ENCODE measurements at regions not wholly inside any gene's neighbourhood (a gene's known extent, or its start where the extent isn't known, plus 50 kb on each side); places are given as distances from the start of the nearest gene placed in this dataset.

GRCh38 chrY:7557675-7558074 is 646.1 kb upstream of the AMELY start:
- no peak overlapping the region for H3K4me3 ChIP-seq (ENCODE audit: extremely low read depth in 1 of 4, insufficient read depth in 2 of 4, low read depth in 3 of 4, low read length in 4 of 4)
- no peak overlapping the region for H3K23ac ChIP-seq (ENCODE audit: insufficient read length)
- CTCF ChIA-PET (ENCODE audit: partially characterized antibody), result interaction anchor here (0.6 kb wide), 2 partner anchors 92 to 221 kb away, joined by 3 read pairs; no protein-coding TSS in a partner anchor
- no peaks in the 10 kb centered on the region for H3K23me2 ChIP-seq (ENCODE audit: low read depth, low read length)
- H3K9me3 ChIP-seq (ENCODE audit: insufficient read depth in 2 of 2, low read depth in 1 of 2, low read length in 1 of 2), result no peaks in the 10 kb centered on the region
- 50% methylated on average over 7 of the region's 7 CpGs; no CpG with 5 or more reads in 1 of the 2 experiments for WGBS, 2 experiments (ENCODE audit: extremely low coverage in 1 of 2, insufficient coverage in 1 of 2, insufficient read length in 1 of 2, insufficient replicate concordance in 2 of 2, low coverage in 1 of 2, low lambda C conversion rate in 2 of 2, missing lambda C conversion rate in 1 of 2)
- no peak overlapping the region for H4K8ac ChIP-seq (ENCODE audit: extremely low read depth, insufficient read depth, low read length)
- no peaks in the 10 kb centered on the region for H3K27me3 ChIP-seq (replicated peaks in 1 of 4; ENCODE audit: control insufficient read depth in 3 of 4, extremely low read depth in 1 of 4, insufficient read depth in 3 of 4, low read length in 3 of 4)
- no peak overlapping the region for H3K14ac ChIP-seq (ENCODE audit: insufficient read length)
- H2AK5ac ChIP-seq (ENCODE audit: low read depth, low read length), result no peak overlapping the region
- H2BK5ac ChIP-seq (ENCODE audit: low read depth, low read length), result no peak overlapping the region
- no peaks in the 10 kb centered on the region for H3K79me2 ChIP-seq (ENCODE audit: control insufficient read depth in 1 of 2, insufficient read depth in 2 of 2, low read length in 2 of 2)
- no peaks in the 10 kb centered on the region for H3K36me3 ChIP-seq (ENCODE audit: control insufficient read depth in 2 of 4, insufficient read depth in 4 of 4, low read length in 3 of 4)
- H3K56ac ChIP-seq (replicated peaks; ENCODE audit: insufficient read length, low read depth, low read length), result no peak overlapping the region
- H2BK15ac ChIP-seq (ENCODE audit: low read length), result no peak overlapping the region
- no peak overlapping the region for H2BK120ac ChIP-seq (replicated peaks; ENCODE audit: low read depth, low read length)
- FAIRE-seq (peak; percentile 76), DNase-seq (ENCODE audit: low read depth in 1 of 2, low spot score in 2 of 2) (peak; percentile 13 to 47)
- no peak overlapping the region for H3K18ac ChIP-seq (ENCODE audit: extremely low read depth, low read length)
- no peak overlapping the region for H3K4me2 ChIP-seq (ENCODE audit: insufficient read depth in 1 of 2, low read depth in 2 of 2, low read length in 2 of 2)
- H2BK20ac ChIP-seq (ENCODE audit: low read length), result no peak overlapping the region
- no peak for TF ChIP-seq SRF (IDR thresholded peaks at IDR 0.05; ENCODE audit: low read depth, low read length)
- peak in 2 of 3 experiments; percentile 25 to 69; a peak in 2 of 4 replicates for TF ChIP-seq CTCF (IDR thresholded peaks at IDR 0.05; ENCODE audit: control extremely low read depth in 1 of 3, insufficient read depth in 1 of 3, low read depth in 1 of 3, low read length in 3 of 3)
- peak; percentile 27 to 49; a peak in 2 of 4 replicates for TF ChIP-seq RAD21 (IDR thresholded peaks at IDR 0.05 in 1 of 2, conservative IDR thresholded peaks at IDR 0.05 in 1 of 2; ENCODE audit: low read depth in 2 of 2, low read length in 2 of 2)
- TF ChIP-seq JUND (IDR thresholded peaks at IDR 0.05; ENCODE audit: low read length), result no peak
- no peak for TF ChIP-seq SIRT6 (IDR thresholded peaks at IDR 0.05; ENCODE audit: low read length)
- H4K20me1 ChIP-seq (replicated peaks in 1 of 2; ENCODE audit: control insufficient read depth in 1 of 2, insufficient read depth in 2 of 2, low read length in 2 of 2), result no peaks in the 10 kb centered on the region
- H4K5ac ChIP-seq (ENCODE audit: insufficient read length, low read depth, low read length), result no peak overlapping the region
- H3K4ac ChIP-seq (replicated peaks; ENCODE audit: insufficient read length, low read depth, low read length), result no peak overlapping the region
- no peak overlapping the region for H2BK12ac ChIP-seq (ENCODE audit: low read depth, low read length)
- no peaks in the 10 kb centered on the region for H3K79me1 ChIP-seq (ENCODE audit: low read depth, low read length)
- H3K27ac ChIP-seq (ENCODE audit: low read depth, low read length), result no peak overlapping the region
- peaks cover 0 to 5% (median under 1%) of the 10 kb centered on the region in 4 experiments; a peak in 1 of 7 replicates for H3K4me1 ChIP-seq (replicated peaks in 1 of 4; ENCODE audit: control insufficient read depth in 3 of 4, insufficient read depth in 4 of 4, low read length in 3 of 4)
- POLR2A ChIA-PET (ENCODE audit: partially characterized antibody), result no interaction called here
- H3K9ac ChIP-seq (replicated peaks in 1 of 4; ENCODE audit: extremely low read depth in 1 of 4, low read depth in 3 of 4, low read length in 3 of 4), result no peak overlapping the region
- H2AFZ ChIP-seq (ENCODE audit: low read length), result no peak overlapping the region
- H4K91ac ChIP-seq (replicated peaks; ENCODE audit: insufficient read length, low read length), result no peak overlapping the region

All from H1 (cell line).